HG03439 (cell line): ENCODE measurements at regions not wholly inside any gene's neighbourhood (a gene's known extent, or its start where the extent isn't known, plus 50 kb on each side); places are given as distances from the start of the nearest gene placed in this dataset.

ENCODE experiments used
- ATAC-seq: cut with Tn5 transposase; IDR thresholded peaks from one replicate; pipeline ENCODE4 v1.9.1; 2021; ENCODE audit warnings: mild to moderate bottlenecking, moderate library complexity; ENCODE audit not compliant: unreplicated experiment

DNA sequence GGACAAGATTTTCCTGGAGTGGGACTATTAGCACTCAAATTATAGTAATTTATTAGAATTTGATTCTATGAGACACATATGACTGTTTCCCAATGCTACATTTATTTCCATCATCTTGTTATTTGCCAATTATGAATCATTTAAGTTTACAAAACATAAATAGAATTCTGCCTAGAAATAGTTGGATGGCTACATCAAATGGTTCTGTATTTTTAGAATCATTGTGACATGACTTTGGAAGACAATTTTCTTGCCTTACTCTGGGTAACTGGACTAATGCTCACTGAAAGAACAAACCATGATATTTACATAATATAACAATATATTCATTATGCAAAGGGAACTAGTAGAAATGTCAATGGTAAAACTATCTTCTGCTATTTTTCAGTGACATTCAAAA is 173.5 kb downstream of the ZIC1 start:
- no peak for ATAC-seq

DNA sequence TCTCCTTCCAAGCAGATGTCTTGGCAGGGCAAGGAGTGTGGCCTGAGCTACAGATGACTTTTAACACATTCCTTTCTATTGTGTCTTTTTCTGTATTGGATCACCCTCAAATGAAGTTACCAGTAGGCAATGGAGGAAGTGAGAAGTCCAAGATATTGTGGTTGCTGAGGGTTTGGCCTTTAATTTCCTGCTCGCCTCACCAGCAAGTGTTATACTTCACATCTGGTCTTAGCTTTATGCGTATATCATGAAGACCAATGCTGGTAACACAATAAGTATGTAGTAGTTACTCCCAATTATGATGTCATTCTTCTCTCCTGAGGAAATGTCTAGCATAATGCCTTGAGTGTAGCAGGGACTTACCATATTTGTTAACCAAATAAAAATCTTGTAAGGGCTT is 179.9 kb downstream of the ZIC1 start:
- no peak for ATAC-seq

DNA sequence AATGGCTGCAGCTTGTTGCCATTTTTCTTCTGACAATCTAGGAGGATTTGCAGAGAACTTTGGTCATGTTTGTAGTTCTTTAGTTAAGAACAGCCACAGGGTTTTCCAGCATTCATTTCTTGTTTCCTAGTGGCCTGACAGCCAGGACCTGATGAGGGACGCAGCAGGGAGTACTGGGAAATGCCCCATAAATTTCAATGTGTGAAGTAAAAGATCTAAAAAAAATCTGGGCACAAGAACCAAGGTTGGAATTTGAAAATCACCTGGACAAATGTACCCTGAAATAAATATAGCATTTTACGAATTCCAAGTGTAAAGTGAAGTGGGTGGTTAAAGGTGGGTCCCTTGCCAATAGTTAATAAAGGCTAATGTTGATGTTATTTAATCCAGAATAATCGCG is 195.0 kb downstream of the ZIC1 start:
- no peak for ATAC-seq

DNA sequence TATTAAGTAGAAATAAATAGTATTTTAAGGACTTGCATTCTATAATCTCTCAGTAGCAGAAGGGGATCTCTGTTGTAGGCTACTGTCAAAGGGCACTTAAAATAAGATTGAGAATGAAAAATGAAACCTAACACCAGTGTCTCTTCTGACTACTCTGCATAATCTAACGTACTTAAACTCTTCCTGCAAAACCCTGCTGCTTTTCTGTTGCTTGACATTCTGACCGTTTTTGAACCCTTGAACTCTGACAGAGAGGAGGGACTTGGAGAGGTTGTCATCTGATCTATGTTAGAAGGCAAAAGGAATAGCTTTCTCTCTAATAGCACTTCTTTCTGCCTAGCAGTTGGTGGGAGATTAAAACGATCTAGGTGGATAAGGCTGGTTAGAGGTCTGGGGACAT is 204.6 kb downstream of the ZIC1 start:
- peak; percentile 82 for ATAC-seq

DNA sequence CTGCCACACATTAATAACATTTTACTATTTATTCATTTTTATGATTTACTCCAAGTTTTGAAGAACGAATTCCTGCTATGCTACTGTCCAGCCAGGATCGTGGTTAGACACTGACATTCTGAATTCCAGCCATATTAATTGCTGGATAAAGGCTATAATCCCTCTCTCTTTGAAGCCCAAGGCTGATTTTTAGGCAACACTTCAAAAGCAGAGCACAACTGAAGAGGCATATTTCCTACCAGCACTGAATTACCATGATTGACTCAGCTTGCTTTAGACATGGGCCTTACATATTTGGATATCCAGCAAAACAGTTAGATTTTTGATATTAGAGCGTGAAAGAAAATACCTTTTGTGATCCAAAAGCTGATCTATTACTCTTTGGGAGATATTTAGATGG is 205.0 kb downstream of the ZIC1 start:
- peak; percentile 16 for ATAC-seq

DNA sequence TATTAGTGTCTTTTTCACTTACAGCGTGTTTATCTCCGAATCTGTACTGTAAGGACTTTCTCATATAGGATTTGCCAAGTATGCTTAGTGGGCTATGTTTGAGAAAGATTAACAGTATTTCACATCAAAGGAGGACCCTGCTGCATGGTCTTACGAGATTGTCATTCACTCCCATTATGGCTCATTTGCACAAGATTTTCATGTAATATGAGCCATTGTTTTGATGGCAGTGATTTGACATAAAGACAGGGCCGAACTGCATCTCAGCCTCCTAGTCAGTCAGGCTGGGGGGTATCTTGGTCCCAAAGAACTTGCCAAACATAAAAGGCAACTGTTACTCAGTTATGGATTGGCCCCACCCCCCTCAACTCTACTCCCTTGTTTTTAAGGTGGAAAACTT is 205.9 kb downstream of the ZIC1 start:
- no peak for ATAC-seq

DNA sequence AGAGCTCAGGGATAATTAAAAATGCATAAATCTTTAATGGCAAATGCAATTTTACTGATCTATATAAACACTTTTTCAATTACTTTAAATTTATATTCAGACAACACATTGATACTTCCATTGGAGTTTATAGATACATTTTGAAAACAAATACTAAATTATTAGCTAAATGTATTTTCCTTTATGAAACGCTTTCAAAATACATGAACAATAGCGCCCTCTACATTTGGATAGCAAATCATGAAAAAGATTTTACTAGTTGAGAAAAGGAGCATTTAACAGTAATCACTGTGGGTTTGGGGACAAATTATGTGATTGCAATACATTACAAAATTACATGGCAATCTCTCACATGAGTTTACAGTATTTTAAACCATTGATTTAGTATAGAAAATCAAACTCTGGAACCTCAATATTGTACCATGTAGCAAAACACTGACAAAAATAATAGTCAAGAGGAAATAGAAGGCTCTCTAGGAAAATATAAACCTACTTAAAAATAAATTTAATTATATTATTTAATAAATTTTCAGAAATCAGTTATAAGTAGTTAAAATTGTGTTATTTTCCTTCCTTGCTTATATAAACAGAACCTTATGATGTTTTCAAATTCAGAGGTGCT is 207.9 kb downstream of the ZIC1 start:
- no peak for ATAC-seq

DNA sequence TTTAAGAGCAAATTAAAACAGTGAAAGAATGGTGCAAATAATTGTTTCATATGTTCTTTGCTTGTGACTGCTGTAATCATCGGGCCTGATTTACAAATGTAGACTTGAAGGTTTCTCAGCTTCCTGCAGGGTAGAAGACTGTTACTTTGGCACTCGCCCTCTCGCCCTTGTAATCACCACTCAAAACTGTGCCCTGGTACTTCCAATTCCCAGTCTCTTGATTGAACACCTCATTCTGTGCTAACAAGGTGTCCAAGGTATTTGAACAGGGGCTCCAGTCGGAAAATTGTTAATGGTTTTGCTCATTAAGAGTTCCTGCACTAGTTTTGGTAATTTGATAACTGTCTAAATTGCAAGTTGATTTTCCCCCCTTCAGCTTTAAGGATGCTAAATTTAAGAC is 209.5 kb downstream of the ZIC1 start:
- ATAC-seq = no peak

DNA sequence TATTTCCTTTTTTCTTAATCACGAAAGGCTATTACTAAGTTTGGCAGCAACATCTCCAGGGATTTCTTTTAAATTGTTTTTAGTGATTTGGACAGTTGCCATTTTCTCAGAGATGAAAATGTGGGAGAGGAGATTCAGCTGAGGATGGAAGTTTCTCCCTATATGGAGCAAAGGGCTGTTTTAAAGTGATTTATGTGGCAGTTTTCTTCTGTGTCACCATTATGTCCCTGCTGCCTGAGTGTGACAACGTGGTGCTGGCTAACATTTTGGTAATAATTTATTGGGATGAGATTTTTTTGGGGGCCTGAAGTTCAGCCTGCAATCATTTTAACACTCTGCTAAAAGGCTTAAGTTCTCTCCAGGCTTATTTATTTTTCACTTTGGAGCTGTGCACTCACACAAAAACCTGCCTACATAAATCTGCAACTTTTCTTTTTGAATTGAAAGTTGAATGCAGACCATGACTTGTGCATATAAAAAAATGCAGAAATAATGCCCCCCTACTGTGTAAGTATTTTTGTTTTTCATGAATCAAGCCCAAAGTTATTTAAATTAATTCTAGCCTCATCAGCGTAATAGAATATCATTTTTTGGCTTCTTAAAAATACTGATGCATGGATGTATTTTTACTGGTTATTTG is 210.9 kb downstream of the ZIC1 start:
- no peak for ATAC-seq

DNA sequence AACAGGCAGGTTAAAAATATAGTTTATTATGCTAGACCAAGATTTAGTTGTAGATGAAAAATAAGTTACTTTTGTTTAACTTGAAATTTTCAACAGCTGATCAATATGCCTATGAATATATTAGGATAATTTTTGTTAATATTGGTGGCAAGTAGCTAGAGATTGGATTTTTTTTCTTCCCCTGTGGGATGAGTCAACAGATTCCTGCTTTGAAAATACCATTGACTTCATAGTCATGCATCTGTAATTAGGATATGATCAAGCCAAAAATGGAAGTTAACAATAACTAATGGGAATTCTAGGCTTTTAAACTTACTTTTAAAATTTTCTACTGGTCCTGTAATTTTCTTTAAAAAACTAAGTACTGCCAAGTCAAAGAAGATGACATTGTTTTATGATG is 211.7 kb downstream of the ZIC1 start:
- ATAC-seq = no peak

DNA sequence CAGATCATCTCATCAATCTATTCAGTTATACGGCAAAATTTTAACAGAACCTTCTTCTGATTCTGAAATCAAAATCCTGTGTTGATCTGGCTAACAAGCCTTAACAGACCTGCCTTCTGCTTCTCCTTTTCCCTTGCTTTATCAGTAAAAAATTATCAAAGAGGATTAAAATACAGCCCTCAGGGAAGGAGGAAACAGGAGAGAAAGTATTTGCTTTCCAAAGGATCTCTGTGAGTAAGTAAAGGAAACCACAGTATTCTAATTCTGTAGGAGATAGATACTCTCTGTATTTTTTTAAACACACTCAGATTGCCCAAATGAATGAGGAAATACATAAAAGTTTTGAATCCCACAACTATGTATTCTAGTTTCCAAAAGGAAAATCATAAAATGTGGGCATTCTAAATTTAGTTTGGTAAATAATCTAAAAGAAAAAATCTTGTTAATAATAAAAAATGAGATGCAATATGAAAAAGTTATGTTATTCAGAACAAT is 221.8 kb downstream of the ZIC1 start:
- no peak for ATAC-seq

DNA sequence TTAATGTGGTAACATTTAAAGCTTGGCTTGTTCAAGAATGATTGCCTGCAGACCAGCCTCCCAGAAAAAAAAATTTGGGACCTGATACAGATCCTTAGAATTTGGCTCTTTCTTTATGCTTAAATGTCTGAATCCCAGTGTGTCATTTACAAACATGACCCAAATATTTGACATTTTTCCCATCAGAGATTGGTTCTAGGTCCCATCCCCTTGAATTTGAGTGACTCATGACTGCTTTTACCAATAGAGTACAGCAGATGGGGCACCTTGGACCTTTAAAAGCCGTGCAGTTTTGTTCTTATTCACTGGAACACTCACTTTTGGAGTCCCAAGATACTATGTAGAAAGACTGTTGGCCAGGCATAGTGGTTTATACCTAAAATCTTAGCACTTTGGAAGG is 231.6 kb downstream of the ZIC1 start:
- ATAC-seq = no peak

DNA sequence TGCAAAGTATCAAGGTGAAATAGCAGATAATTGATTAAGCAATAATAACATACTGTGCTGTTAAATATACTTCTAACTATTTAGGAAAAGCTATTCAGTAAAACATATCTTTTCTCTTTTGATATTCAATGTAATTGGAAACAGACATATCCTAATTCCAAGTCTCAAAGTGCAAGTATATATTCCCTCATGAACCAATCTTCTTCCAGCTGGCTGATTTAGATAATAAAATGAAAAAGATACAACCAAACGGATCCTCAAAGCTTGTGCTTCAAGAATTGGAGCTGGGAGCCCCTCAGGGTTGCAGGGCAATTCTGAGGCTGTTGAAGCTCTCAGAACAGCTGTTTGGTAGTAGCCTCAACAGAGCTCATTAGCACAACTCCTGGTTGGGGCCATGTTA is 236.6 kb downstream of the ZIC1 start:
- no peak for ATAC-seq

DNA sequence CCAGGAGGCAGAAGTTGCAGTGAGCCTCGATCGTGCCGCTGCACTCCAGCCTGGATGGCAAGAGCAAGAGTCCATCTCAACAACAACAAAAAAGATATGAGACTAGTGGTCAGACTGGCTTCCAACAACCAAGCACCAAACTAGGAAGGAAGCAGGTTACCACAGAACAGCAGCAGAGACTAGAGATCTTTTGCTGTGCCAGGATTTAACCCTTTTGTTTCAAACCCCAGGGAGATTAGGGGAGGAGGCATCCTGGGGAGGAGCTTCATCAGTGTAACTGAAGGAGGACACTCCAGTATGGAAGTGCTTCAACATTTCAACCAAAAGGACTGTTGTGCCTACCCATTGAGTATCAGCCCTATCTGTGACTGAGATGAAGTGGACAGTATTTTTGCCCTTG is 240.3 kb downstream of the ZIC1 start:
- ATAC-seq = no peak

DNA sequence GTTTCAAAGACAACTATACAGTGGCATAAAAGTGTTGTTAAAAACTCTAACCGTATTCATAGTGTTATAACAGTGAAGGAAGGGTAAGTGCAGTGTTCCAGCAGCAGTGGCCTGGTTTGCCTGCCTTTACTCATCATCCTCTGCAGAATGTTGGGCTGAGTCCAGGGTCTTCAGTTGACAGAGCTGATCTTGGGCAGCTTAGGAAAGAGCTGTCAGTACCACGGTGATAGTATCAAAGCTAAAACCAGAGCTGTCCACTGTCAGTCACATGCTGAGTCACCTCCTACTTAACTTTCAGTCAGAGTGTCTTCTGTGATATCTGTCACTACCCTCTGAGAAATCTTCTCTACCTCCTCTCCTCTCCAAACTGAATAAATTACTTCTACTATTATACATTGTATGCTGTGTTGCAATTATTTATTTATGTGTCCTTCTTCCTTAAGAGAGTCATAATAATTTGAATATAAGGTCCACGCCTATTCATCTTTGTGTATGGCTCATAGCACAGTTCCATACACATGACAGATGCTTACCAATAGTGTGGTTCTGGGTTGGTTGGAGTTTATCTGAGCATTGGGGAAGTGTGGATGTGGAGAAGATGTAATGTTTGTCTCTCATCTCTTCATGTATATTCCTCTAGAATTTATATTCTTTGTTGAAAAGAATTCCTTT is 242.1 kb downstream of the ZIC1 start:
- ATAC-seq = no peak

DNA sequence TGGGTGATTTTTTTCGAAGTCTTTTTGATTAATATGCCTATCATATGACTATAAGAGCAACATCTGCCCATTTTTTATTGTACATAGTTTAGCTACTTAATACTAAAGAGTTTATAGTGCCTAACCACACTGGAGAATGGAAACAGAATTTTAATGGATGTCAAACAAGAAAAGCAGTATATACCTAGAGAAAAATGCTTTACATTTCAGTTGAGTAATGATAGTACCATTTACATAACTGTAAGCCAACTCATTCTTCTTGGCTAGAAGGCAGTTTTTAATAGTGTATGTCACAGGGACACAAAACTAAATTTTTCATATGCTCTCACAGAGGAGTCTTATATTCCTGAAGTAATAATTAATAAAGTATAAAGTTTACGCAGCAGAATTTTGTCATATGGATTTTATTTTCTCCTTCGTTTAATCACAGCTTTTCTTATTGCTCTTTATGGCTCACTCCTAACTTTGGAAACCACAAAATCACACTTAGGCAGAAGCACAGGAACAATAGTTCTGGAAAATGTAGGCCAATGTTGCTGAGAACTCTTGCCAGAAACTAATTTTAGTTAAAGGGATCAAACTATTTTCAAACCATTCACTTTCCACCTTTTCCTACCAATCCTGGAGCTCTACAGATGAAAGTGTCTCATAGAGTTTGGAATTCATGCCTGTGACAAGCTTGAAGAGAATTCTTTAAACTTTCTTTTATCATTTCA is 243.6 kb downstream of the ZIC1 start:
- ATAC-seq = no peak

DNA sequence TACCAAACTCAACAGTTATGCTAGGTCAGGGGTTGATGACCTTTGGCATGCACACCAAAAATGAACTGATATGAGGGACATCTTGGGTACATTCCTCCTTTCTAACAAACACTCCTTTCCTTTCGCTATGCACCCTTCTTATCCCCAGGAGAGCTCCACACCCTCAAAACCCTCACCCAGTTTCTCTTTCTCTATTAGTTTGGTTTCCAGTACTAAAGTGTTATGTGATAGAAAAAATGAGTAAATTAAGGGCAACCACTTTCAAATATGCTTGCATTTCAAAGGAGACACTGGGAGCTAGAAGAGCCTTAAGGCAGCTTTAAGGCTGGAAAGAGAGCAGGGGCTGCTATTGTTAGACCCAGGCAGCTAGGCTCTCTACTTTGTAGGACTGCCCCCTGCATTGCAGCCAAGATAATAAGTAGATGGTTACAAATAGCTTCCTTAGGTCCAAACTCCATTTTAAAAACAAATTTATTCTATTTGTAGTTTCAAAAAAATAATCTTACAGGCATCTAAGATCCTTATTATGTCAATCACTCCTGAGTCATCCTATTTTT is 244.3 kb downstream of the ZIC1 start:
- ATAC-seq = no peak

DNA sequence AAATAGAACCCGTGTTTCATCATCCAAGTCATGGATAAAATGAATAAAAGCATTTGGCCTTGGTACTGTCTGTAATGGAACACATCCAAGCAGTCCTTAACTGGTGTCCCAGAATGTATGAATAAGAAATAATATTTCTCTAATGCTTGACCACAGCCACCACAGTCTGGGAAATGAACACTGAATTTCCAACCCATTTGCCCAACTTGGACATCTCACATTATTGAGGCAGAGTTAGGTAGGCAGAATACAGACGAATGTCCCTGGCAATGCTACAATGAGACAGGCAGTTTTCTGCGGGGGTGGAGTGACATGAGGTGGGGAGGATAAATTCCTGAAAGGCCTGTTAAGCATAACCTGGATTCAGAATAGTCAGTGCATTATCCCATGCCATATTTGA is 245.7 kb downstream of the ZIC1 start:
- ATAC-seq = no peak

DNA sequence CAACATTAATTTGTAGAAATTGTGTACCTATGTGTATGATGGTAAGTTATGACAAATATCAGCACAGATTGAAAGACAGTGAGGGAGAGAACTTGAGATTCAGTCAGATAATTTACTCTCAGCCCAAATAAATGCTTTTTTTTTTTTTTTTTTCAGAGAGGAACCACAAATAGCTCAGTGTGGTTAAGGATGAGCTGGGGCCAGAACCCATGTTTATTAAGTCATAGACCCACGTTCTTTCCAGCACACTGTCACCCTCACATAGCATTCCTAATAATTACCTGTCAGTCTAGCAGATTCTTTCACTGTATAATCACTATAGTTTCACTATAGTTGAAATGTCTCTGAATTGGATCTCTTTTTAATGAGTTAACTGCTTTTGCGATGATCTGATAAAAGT is 246.1 kb downstream of the ZIC1 start:
- no peak for ATAC-seq

DNA sequence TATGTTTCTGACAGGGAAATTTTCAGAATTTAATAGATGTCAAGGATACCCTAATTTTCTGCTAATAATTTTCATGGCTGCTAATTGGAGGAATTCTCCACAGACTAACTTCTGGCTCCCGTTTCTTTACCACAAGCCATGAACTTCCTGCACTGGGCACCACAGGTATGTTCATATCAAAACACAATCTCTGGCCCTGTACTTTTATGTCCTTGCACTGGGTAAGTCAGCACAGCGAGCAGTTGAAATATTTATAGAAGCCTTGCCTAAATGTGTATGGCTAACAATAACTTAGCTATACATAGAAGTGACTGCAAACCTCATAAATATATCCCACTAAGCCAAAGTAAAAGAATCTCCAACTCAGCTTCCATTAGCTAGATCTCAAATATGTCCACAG is 246.9 kb downstream of the ZIC1 start:
- ATAC-seq = no peak

DNA sequence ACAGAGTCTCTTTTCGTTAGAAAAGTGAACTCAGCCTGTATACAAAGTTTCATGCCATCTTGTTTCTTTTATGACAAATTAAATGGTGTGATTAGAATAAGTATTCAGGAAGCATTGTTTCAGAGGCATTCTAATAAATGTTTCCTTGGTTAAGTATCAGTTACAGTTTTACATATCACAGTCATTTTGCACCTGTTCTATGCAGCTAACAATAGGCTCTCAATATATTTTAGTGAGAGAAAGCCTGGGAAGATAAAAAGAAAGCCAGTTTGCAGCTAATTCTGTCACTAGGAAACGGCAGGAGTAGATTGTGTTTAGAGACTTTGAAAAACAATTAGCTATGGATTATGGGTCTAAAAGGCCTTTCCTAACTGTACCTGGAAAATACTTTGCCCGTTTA is 252.8 kb downstream of the ZIC1 start:
- no peak for ATAC-seq

DNA sequence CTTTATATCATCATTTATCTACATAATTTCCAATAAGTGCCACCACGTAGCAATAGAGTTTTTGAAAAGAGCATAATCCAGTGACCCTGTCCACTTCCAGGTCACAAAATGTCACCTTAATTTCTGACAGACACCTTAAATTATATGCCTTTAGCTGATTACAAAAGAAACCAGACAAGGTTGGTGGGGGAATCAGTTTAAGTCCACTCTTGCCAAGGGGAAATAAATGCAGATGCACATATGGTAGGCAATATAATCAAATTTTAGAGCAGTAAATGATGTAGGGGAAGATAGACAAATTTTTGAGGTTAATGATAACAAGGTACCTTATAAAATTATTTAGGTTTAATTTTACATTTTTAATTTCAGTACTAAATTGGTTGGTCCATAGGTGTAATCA is 253.5 kb downstream of the ZIC1 start:
- ATAC-seq = no peak
